AG04449 (cell line): ENCODE measurements at regions not wholly inside any gene's neighbourhood (a gene's known extent, or its start where the extent isn't known, plus 50 kb on each side); places are given as distances from the start of the nearest gene placed in this dataset.

Source experiments
- CTCF ChIA-PET: fragments of 350-600 bp; formaldehyde crosslinking; extraction: SDS; loops from one replicate; lab custom pipeline; 2021; ENCODE audit warnings: antibody characterized with exemption; lab: Yijun Ruan, JAX
- POLR2A ChIA-PET: fragments of 400-600, 350-600 bp; formaldehyde crosslinking; extraction: SDS; loops from one replicate; lab custom pipeline; 2020; ENCODE audit warnings: antibody characterized with exemption, inconsistent platforms; lab: Yijun Ruan, JAX
- DNase-seq: peaks from one replicate; pipeline ENCODE4 v3.0.0-alpha.2; 2010; ENCODE audit warnings: low read depth, low spot score
- H3K4me3 ChIP-seq: 2 replicates; pipeline ENCODE4 v1.5.1; 2011; ENCODE audit warnings: low read depth, mild to moderate bottlenecking, control low read depth, low read length
- CTCF ChIP-seq: IDR thresholded peaks from one replicate; pipeline ENCODE4 v1.5.1; 2011; ENCODE audit warnings: mild to moderate bottlenecking, moderate library complexity, low read length, control low read depth, inconsistent platforms; ENCODE audit not compliant: insufficient read depth; ENCODE audit errors: missing control alignments

GRCh38 chr15:70240820-70241430 lies 143.2 kb upstream of the TLE3 start:
- H3K4me3 ChIP-seq = no peak overlapping the region
- ChIA-PET CTCF (no interaction called here), POLR2A (no interaction called here)
- no peak for TF ChIP-seq CTCF
- no peak for DNase-seq

- H3K4me3 ChIP-seq = no peak overlapping the region
- CTCF ChIA-PET = no interaction called here
- POLR2A ChIA-PET = no interaction called here
- no peak for DNase-seq
- TF ChIP-seq CTCF = no peak
These were observed 142.4 kb upstream of the TLE3 start for GRCh38 chr15:70240082-70240481.

GRCh38 chr15:70238917-70239316 lies 141.2 kb upstream of the TLE3 start:
- ChIA-PET CTCF (interaction anchor here (1.3 kb wide), 1 partner anchor 228 kb away, joined by 3 read pairs; no protein-coding TSS in a partner anchor), POLR2A (no interaction called here)
- H3K4me3 ChIP-seq = no peak overlapping the region
- DNase-seq = no peak
- no peak for TF ChIP-seq CTCF

GRCh38 chr15:70237626-70238025 lies 139.9 kb upstream of the TLE3 start:
- TF ChIP-seq CTCF = no peak

GRCh38 chr15:70236341-70237086 lies 138.8 kb upstream of the TLE3 start:
- DNase-seq = peak; percentile 53
- POLR2A ChIA-PET = no interaction called here

More at GRCh38 chr15:70237626-70238025, 139.9 kb upstream of the TLE3 start:
- DNase-seq = no peak
- no peak overlapping the region for H3K4me3 ChIP-seq
- CTCF ChIA-PET = interaction anchor here (1.3 kb wide), 1 partner anchor 229 kb away, joined by 3 read pairs; no protein-coding TSS in a partner anchor
- POLR2A ChIA-PET = no interaction called here

More at GRCh38 chr15:70236341-70237086, 138.8 kb upstream of the TLE3 start:
- H3K4me3 ChIP-seq = no peak overlapping the region
- TF ChIP-seq CTCF = no peak
- CTCF ChIA-PET = no interaction called here
